HG02970 (cell line): ENCODE measurements at regions not wholly inside any gene's neighbourhood (a gene's known extent, or its start where the extent isn't known, plus 50 kb on each side); places are given as distances from the start of the nearest gene placed in this dataset.

Experiments used
- ATAC-seq: cut with Tn5 transposase; IDR thresholded peaks from one replicate; pipeline ENCODE4 v1.9.1; 2021; ENCODE audit warnings: mild to moderate bottlenecking, moderate library complexity, moderate number of reproducible peaks; ENCODE audit not compliant: unreplicated experiment, low FRiP score

GRCh38 chr19:28257396-28257795 is 955.6 kb downstream of the UQCRFS1 start:
- ATAC-seq: no peak

- no peak for ATAC-seq
Measured at GRCh38 chr19:28247243-28247642, 965.7 kb downstream of the UQCRFS1 start.

- no peak for ATAC-seq
Measured at GRCh38 chr19:28245937-28246336, 967.0 kb downstream of the UQCRFS1 start.

GRCh38 chr19:28244966-28245365 is 968.0 kb downstream of the UQCRFS1 start:
- no peak for ATAC-seq

GRCh38 chr19:28242317-28242927 is 970.5 kb downstream of the UQCRFS1 start:
- no peak for ATAC-seq

- ATAC-seq: no peak
Measured at GRCh38 chr19:28239270-28239669, 973.7 kb downstream of the UQCRFS1 start.

- ATAC-seq: no peak
Measured at GRCh38 chr19:28238270-28238820, 974.6 kb downstream of the UQCRFS1 start.

- ATAC-seq: no peak
Measured at GRCh38 chr19:28235606-28236125, 977.3 kb downstream of the UQCRFS1 start.

GRCh38 chr19:28234637-28235036 is 978.3 kb downstream of the UQCRFS1 start:
- ATAC-seq: no peak

GRCh38 chr19:28228854-28229253 is 984.1 kb downstream of the UQCRFS1 start:
- ATAC-seq: no peak

GRCh38 chr19:28224441-28224840 is 988.5 kb downstream of the UQCRFS1 start:
- no peak for ATAC-seq

GRCh38 chr19:28221736-28222135 is 991.2 kb downstream of the UQCRFS1 start:
- ATAC-seq: no peak

- ATAC-seq: no peak
Measured at GRCh38 chr19:28218728-28219127, 994.2 kb downstream of the UQCRFS1 start.

- ATAC-seq: no peak
Measured at GRCh38 chr19:28217022-28217421, 995.9 kb downstream of the UQCRFS1 start.

GRCh38 chr19:28213470-28214082 is 999.4 kb downstream of the UQCRFS1 start:
- ATAC-seq: no peak

- no peak for ATAC-seq
Measured at GRCh38 chr19:28210886-28211285, 1002.1 kb downstream of the UQCRFS1 start.

- no peak for ATAC-seq
Measured at GRCh38 chr19:28208745-28209144, 1004.2 kb downstream of the UQCRFS1 start.

- ATAC-seq: no peak
Measured at GRCh38 chr19:28207244-28207643, 1005.7 kb downstream of the UQCRFS1 start.

- no peak for ATAC-seq
Measured at GRCh38 chr19:28201462-28201943, 1011.4 kb downstream of the UQCRFS1 start.

- no peak for ATAC-seq
Measured at GRCh38 chr19:28199323-28199722, 1013.6 kb downstream of the UQCRFS1 start.

- ATAC-seq: no peak
Measured at GRCh38 chr19:28196961-28197360, 1016.0 kb downstream of the UQCRFS1 start.

GRCh38 chr19:28196101-28196500 is 1016.9 kb downstream of the UQCRFS1 start:
- no peak for ATAC-seq
